Mucosa of descending colon (tissue), 3 donors: ENCODE measurements at regions not wholly inside any gene's neighbourhood (a gene's known extent, or its start where the extent isn't known, plus 50 kb on each side); places are given as distances from the start of the nearest gene placed in this dataset.

ENCODE experiments used
- ATAC-seq: fragments of 200-7000 bp; cut with Tn5 transposase; one replicate; pipeline ENCODE4 v1.9.1; 2020; ENCODE audit warnings: mild to moderate bottlenecking, moderate library complexity
- DNase-seq, 3 donors: peaks; one replicate each; pipeline ENCODE4 v3.0.0-alpha.2; 2020
- H3K36me3 ChIP-seq: fragments of 200-600 bp; one replicate; pipeline ENCODE4 v1.8.0; 2021; ENCODE audit warnings: low read depth, mild to moderate bottlenecking
- H3K4me1 ChIP-seq: fragments of 200-600 bp; one replicate; pipeline ENCODE4 v1.8.0; 2021; ENCODE audit warnings: low read depth, mild to moderate bottlenecking
- H3K4me3 ChIP-seq: fragments of 200-600 bp; one replicate; pipeline ENCODE4 v1.8.0; 2021; ENCODE audit warnings: mild to moderate bottlenecking
- H3K9me3 ChIP-seq: fragments of 200-600 bp; one replicate; pipeline ENCODE4 v1.8.0; 2021; ENCODE audit warnings: mild to moderate bottlenecking
- CTCF ChIP-seq: fragments of 200-600 bp; IDR thresholded peaks from one replicate; pipeline ENCODE4 v1.8.0; 2022; ENCODE audit warnings: antibody characterized with exemption, mild to moderate bottlenecking
- intact Hi-C, 2 donors: fragments of 100-400 bp; cut with DNase I in 1 of 2; cut with micrococcal nuclease in 1 of 2; formaldehyde crosslinking; loops; one replicate each; pipeline versions ENCODE4 v1.11.0 to v1.11.1; 2022; cut with DNase I, micrococcal nuclease
- donor health status: DM: no; HTN: no; CAD: no; lungs with moderate emphysema.
- donor health status: DM: no; HTN: no; CAD: no.
- donor health status: DM: no; HTN: yes; CAD: no.

- no peaks in the 10 kb centered on the region for H3K9me3 ChIP-seq
- no peak overlapping the region for H3K4me3 ChIP-seq
- no peak for ATAC-seq
- no peak for DNase-seq
- TF ChIP-seq CTCF, result no peak
- H3K4me1 ChIP-seq, result no peaks in the 10 kb centered on the region
- intact Hi-C loops, result no loop called here
- H3K36me3 ChIP-seq, result no peaks in the 10 kb centered on the region
These were observed 170.2 kb downstream of the TOX3 start for GRCh38 chr16:52376676-52377280.

GRCh38 chr16:52372313-52372712 lies 174.6 kb downstream of the TOX3 start:
- no peak for DNase-seq
- no peak for TF ChIP-seq CTCF
- Histone ChIP-seq H3K36me3 (no peaks in the 10 kb centered on the region), H3K4me3 (no peak overlapping the region), H3K4me1 (no peaks in the 10 kb centered on the region), H3K9me3 (no peaks in the 10 kb centered on the region)
- no peak for ATAC-seq
- intact Hi-C loops, result no loop called here

GRCh38 chr16:52368859-52369258 lies 178.1 kb downstream of the TOX3 start:
- DNase-seq (no peak), ATAC-seq (no peak)
- intact Hi-C loops, result no loop called here
- Histone ChIP-seq H3K4me1 (no peaks in the 10 kb centered on the region), H3K36me3 (no peaks in the 10 kb centered on the region), H3K4me3 (no peak overlapping the region), H3K9me3 (no peaks in the 10 kb centered on the region)
- no peak for TF ChIP-seq CTCF

DNA sequence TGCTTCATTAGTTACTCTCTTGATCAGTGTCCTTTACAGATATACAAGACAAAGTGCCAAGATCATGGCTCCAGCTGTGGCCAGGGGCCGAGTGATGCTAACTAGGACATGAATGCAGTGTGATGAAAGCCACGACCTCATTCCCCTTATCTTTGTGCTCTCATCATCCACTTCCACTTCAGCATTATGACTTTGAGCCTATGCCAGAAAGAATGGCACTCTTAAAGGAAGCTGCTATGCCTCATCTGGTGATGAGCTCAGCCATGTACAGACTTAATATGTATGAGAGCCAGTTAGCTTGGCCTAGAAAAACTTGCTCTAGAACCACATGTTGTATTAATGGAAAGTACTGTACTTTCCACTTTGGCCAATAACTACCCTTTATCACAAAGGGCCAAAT lies 179.1 kb downstream of the TOX3 start:
- Histone ChIP-seq H3K4me3 (no peak overlapping the region), H3K9me3 (no peaks in the 10 kb centered on the region), H3K36me3 (no peaks in the 10 kb centered on the region), H3K4me1 (no peaks in the 10 kb centered on the region)
- ATAC-seq, result no peak
- no peak for DNase-seq
- no peak for TF ChIP-seq CTCF
- intact Hi-C loops, result no loop called here

DNA sequence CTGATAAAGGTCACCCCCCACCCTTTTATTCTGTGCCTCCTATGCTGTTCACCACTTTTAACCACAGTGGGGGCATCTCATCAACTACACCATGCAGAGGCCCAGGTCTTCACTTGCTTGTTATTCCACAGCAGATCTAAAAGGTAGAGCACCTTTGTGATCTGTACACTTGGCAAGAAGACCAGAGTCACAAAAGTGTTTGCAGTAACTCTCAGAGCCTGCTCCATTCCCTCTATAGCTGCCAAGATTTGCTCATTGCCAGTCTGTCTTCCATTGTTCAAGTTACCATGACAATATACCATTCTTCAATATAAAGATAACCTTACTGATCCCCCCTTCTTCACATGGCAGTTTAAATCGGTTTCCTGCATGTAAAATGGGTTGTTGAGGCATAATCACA lies 180.0 kb downstream of the TOX3 start:
- no peak for ATAC-seq
- no peaks in the 10 kb centered on the region for H3K9me3 ChIP-seq
- H3K36me3 ChIP-seq, result no peaks in the 10 kb centered on the region
- intact Hi-C loops, result no loop called here
- DNase-seq, result no peak
- TF ChIP-seq CTCF, result no peak
- H3K4me3 ChIP-seq, result no peak overlapping the region
- no peaks in the 10 kb centered on the region for H3K4me1 ChIP-seq

DNA sequence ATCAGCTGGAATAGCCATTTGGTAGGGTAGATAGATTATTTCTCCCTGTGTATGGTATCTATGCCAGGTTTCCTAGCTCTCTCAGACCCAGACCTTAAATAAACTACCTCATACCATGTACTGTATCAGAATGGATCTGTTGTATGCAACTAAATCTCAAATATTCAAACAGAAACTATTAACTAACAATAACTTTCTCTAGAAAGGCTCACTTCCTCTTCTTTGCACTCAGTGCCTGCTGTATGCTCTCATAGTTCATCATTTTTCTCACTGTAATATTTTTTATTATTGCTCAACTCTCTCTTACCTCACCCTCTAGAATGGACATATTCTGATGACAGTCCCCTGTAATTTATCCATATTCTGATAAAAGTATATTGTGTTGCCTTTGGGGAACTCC lies 182.4 kb downstream of the TOX3 start:
- no peak for TF ChIP-seq CTCF
- no peak for ATAC-seq
- Histone ChIP-seq H3K9me3 (no peaks in the 10 kb centered on the region), H3K36me3 (no peaks in the 10 kb centered on the region), H3K4me3 (no peak overlapping the region), H3K4me1 (no peaks in the 10 kb centered on the region)
- intact Hi-C loops, result no loop called here
- no peak for DNase-seq
